ENCODE measurements at regions not wholly inside any gene's neighbourhood (a gene's known extent, or its start where the extent isn't known, plus 50 kb on each side); places are given as distances from the start of the nearest gene placed in this dataset.

- DNase-seq (ENCODE audit: low read depth, low spot score): no peak
- H3K4me3 ChIP-seq (ENCODE audit: low read depth, low read length): no peak overlapping the region
- POLR2A ChIA-PET: no interaction called here
- TF ChIP-seq CTCF (IDR thresholded peaks at IDR 0.05; ENCODE audit: insufficient read depth, low read length, missing control alignments): no peak
- CTCF ChIA-PET: no interaction called here
Measured at GRCh38 chr11:98099371-98099770, 921.4 kb upstream of the CNTN5 start.

GRCh38 chr11:98100689-98101088 is 920.1 kb upstream of the CNTN5 start:
- CTCF ChIA-PET: no interaction called here
- POLR2A ChIA-PET: no interaction called here
- TF ChIP-seq CTCF (IDR thresholded peaks at IDR 0.05; ENCODE audit: insufficient read depth, low read length, missing control alignments): no peak
- no peak for DNase-seq (ENCODE audit: low read depth, low spot score)
- no peak overlapping the region for H3K4me3 ChIP-seq (ENCODE audit: low read depth, low read length)

- ChIA-PET CTCF (no interaction called here), POLR2A (no interaction called here)
- no peak for TF ChIP-seq CTCF (IDR thresholded peaks at IDR 0.05; ENCODE audit: insufficient read depth, low read length, missing control alignments)
- DNase-seq (ENCODE audit: low read depth, low spot score): no peak
- no peak overlapping the region for H3K4me3 ChIP-seq (ENCODE audit: low read depth, low read length)
Measured at GRCh38 chr11:98101329-98101728, 919.4 kb upstream of the CNTN5 start.

- CTCF ChIA-PET: no interaction called here
- no peak overlapping the region for H3K4me3 ChIP-seq (ENCODE audit: low read depth, low read length)
- TF ChIP-seq CTCF (IDR thresholded peaks at IDR 0.05; ENCODE audit: insufficient read depth, low read length, missing control alignments): no peak
- no peak for DNase-seq (ENCODE audit: low read depth, low spot score)
- POLR2A ChIA-PET: no interaction called here
Measured at GRCh38 chr11:98104249-98104648, 916.5 kb upstream of the CNTN5 start.

GRCh38 chr11:98107736-98108135 is 913.0 kb upstream of the CNTN5 start:
- TF ChIP-seq CTCF (IDR thresholded peaks at IDR 0.05; ENCODE audit: insufficient read depth, low read length, missing control alignments): no peak
- ChIA-PET CTCF (no interaction called here), POLR2A (no interaction called here)
- DNase-seq (ENCODE audit: low read depth, low spot score): no peak
- H3K4me3 ChIP-seq (ENCODE audit: low read depth, low read length): no peak overlapping the region

GRCh38 chr11:98110030-98110429 is 910.7 kb upstream of the CNTN5 start:
- CTCF ChIA-PET: no interaction called here

More at GRCh38 chr11:98110030-98110429, 910.7 kb upstream of the CNTN5 start:
- TF ChIP-seq CTCF (IDR thresholded peaks at IDR 0.05; ENCODE audit: insufficient read depth, low read length, missing control alignments): no peak
- DNase-seq (ENCODE audit: low read depth, low spot score): no peak
- H3K4me3 ChIP-seq (ENCODE audit: low read depth, low read length): no peak overlapping the region
- POLR2A ChIA-PET: no interaction called here
